OCI-LY3 (cell line): ENCODE measurements at regions not wholly inside any gene's neighbourhood (a gene's known extent, or its start where the extent isn't known, plus 50 kb on each side); places are given as distances from the start of the nearest gene placed in this dataset.

Experiments
- H2AFZ ChIP-seq: fragments of 200-600, 300-600 bp; shearing (Covaris generic); 2 replicates; pipeline ENCODE4 v1.6.0; 2014; ENCODE audit warnings: antibody characterized with exemption, low read depth, low read length
- H3K27ac ChIP-seq: fragments of 200-600, 300-600 bp; sonication (generic); 2 replicates; pipeline ENCODE4 v1.5.1; 2014; ENCODE audit warnings: mild to moderate bottlenecking, low read length, moderate library complexity, mixed read lengths
- H3K27me3 ChIP-seq: fragments of 200-600, 300-600 bp; sonication (generic); 2 replicates; pipeline ENCODE4 v1.6.1; 2014; ENCODE audit warnings: low read depth, low read length, mixed read lengths
- H3K36me3 ChIP-seq: fragments of 200-600, 300-600 bp; sonication (generic); replicated peaks from 2 replicates; pipeline ENCODE3; 2014; ENCODE audit warnings: low read depth, low read length, mixed read lengths
- H3K4me1 ChIP-seq: fragments of 300-600, 200-600 bp; sonication (generic); 2 replicates; pipeline ENCODE4 v1.6.1; 2014; ENCODE audit warnings: low read length, mixed read lengths
- H3K4me2 ChIP-seq: fragments of 200-600, 300-600 bp; sonication (generic); 2 replicates; pipeline ENCODE4 v1.6.1; 2014; ENCODE audit warnings: low read length, mixed read lengths
- H3K4me3 ChIP-seq: fragments of 300-600, 200-600 bp; sonication (generic); 2 replicates; pipeline ENCODE4 v1.5.1; 2014; ENCODE audit warnings: antibody characterized with exemption, mild to moderate bottlenecking, low read length, moderate library complexity
- H3K79me2 ChIP-seq: fragments of 300-600, 200-600 bp; shearing (Covaris generic); 2 replicates; pipeline ENCODE4 v1.6.1; 2014; ENCODE audit warnings: mild to moderate bottlenecking, low read length, mixed read lengths
- H3K9ac ChIP-seq: fragments of 300-600, 200-600 bp; shearing (Covaris generic); 2 replicates; pipeline ENCODE4 v1.6.0; 2014; ENCODE audit warnings: mild to moderate bottlenecking, low read length, moderate library complexity
- H3K9me3 ChIP-seq: fragments of 200-600, 300-600 bp; shearing (Covaris generic); 2 replicates; pipeline ENCODE4 v1.6.1; 2014; ENCODE audit warnings: low read length, mixed read lengths; ENCODE audit not compliant: insufficient read depth
- H4K20me1 ChIP-seq: fragments of 200-600, 300-600 bp; sonication (generic); 2 replicates; pipeline ENCODE4 v1.6.1; 2016; ENCODE audit warnings: low read length, mixed read lengths; ENCODE audit not compliant: insufficient read depth
- CTCF ChIP-seq: fragments of 200-600, 300-600 bp; sonication (generic); IDR thresholded peaks from 2 replicates; pipeline ENCODE4 v1.5.1; 2014; ENCODE audit warnings: antibody characterized with exemption, low read length, low read depth
- EZH2phosphoT487 ChIP-seq: fragments of 200-600 bp; shearing (Covaris generic); IDR thresholded peaks from 2 replicates; pipeline ENCODE4 v1.6.1; 2018; ENCODE audit warnings: antibody characterized with exemption, mixed run types, low read depth

GRCh38 chr3:150278195-150278594 is 129.9 kb upstream of the TSC22D2 start:
- Histone ChIP-seq H3K4me1 (no peaks in the 10 kb centered on the region), H3K9ac (no peak overlapping the region)

GRCh38 chr3:150277444-150277843 is 130.7 kb upstream of the TSC22D2 start:
- H3K4me1 ChIP-seq = no peaks in the 10 kb centered on the region
- H2AFZ ChIP-seq = no peak overlapping the region
- H3K79me2 ChIP-seq = no peaks in the 10 kb centered on the region
- H3K4me2 ChIP-seq = no peak overlapping the region
- no peak overlapping the region for H3K27ac ChIP-seq
- H3K27me3 ChIP-seq = 0 out of 2 replicates have a peak, but pooled peaks cover 8% of the 10 kb centered on the region
- no peaks in the 10 kb centered on the region for H3K9me3 ChIP-seq
- H3K36me3 ChIP-seq = no peaks in the 10 kb centered on the region
- H3K4me3 ChIP-seq = no peak overlapping the region
- TF ChIP-seq CTCF (no peak), EZH2phosphoT487 (no peak)
- no peaks in the 10 kb centered on the region for H4K20me1 ChIP-seq
- no peak overlapping the region for H3K9ac ChIP-seq

More at GRCh38 chr3:150278195-150278594, 129.9 kb upstream of the TSC22D2 start:
- H3K36me3 ChIP-seq = no peaks in the 10 kb centered on the region
- H3K27ac ChIP-seq = no peak overlapping the region
- no peaks in the 10 kb centered on the region for H3K79me2 ChIP-seq
- no peaks in the 10 kb centered on the region for H4K20me1 ChIP-seq
- TF ChIP-seq CTCF (no peak), EZH2phosphoT487 (no peak)
- H3K4me3 ChIP-seq = no peak overlapping the region
- H3K27me3 ChIP-seq = 0 out of 2 replicates have a peak, but pooled peaks cover 8% of the 10 kb centered on the region
- no peak overlapping the region for H3K4me2 ChIP-seq
- H3K9me3 ChIP-seq = no peaks in the 10 kb centered on the region
- H2AFZ ChIP-seq = no peak overlapping the region

- Histone ChIP-seq H3K79me2 (no peaks in the 10 kb centered on the region), H3K36me3 (no peaks in the 10 kb centered on the region), H3K4me1 (no peaks in the 10 kb centered on the region), H3K9me3 (no peaks in the 10 kb centered on the region), H3K9ac (no peak overlapping the region), H2AFZ (no peak overlapping the region), H3K4me2 (no peak overlapping the region), H4K20me1 (no peaks in the 10 kb centered on the region), H3K27me3 (0 out of 2 replicates have a peak, but pooled peaks cover 8% of the 10 kb centered on the region), H3K27ac (no peak overlapping the region), H3K4me3 (no peak overlapping the region)
- TF ChIP-seq EZH2phosphoT487 = no peak
Observed at GRCh38 chr3:150275941-150276340, 132.2 kb upstream of the TSC22D2 start.

GRCh38 chr3:150274372-150274771 is 133.7 kb upstream of the TSC22D2 start:
- Histone ChIP-seq H3K9ac (no peak overlapping the region), H3K9me3 (no peaks in the 10 kb centered on the region), H3K27ac (no peak overlapping the region), H3K4me2 (no peak overlapping the region), H3K36me3 (no peaks in the 10 kb centered on the region), H3K4me3 (no peak overlapping the region), H2AFZ (no peak overlapping the region), H3K27me3 (0 out of 2 replicates have a peak, but pooled peaks cover 8% of the 10 kb centered on the region), H3K79me2 (no peaks in the 10 kb centered on the region), H4K20me1 (no peaks in the 10 kb centered on the region), H3K4me1 (no peaks in the 10 kb centered on the region)
- no peak for TF ChIP-seq CTCF
- TF ChIP-seq EZH2phosphoT487 = no peak

- TF ChIP-seq EZH2phosphoT487 = no peak
- no peak for TF ChIP-seq CTCF
- Histone ChIP-seq H3K9ac (no peak overlapping the region), H3K27me3 (0 out of 2 replicates have a peak, but pooled peaks cover 8% of the 10 kb centered on the region), H3K9me3 (no peaks in the 10 kb centered on the region), H3K4me2 (no peak overlapping the region), H3K4me3 (no peak overlapping the region), H2AFZ (no peak overlapping the region), H3K27ac (no peak overlapping the region), H3K36me3 (no peaks in the 10 kb centered on the region), H4K20me1 (no peaks in the 10 kb centered on the region), H3K79me2 (no peaks in the 10 kb centered on the region), H3K4me1 (no peaks in the 10 kb centered on the region)
Observed at GRCh38 chr3:150273396-150273795, 134.7 kb upstream of the TSC22D2 start.
